HEK293 (cell line): ENCODE measurements at regions not wholly inside any gene's neighbourhood (a gene's known extent, or its start where the extent isn't known, plus 50 kb on each side); places are given as distances from the start of the nearest gene placed in this dataset.

Experiments used
- AEBP2 ChIP-seq: fragments of 450-650 bp; formaldehyde crosslinking; IDR thresholded peaks from 2 replicates; pipeline ENCODE4 v1.5.1; 2016; ENCODE audit warnings: missing biosample characterization, missing genetic modification characterization, borderline replicate concordance
- CTCF ChIP-seq: fragments of 450-650 bp; formaldehyde crosslinking; IDR thresholded peaks from 2 replicates; pipeline ENCODE4 v1.5.1; 2016; ENCODE audit warnings: missing biosample characterization, missing genetic modification characterization
- HOXC10 ChIP-seq: sonication (generic); formaldehyde crosslinking; IDR thresholded peaks from 2 replicates; pipeline ENCODE4 v1.8.1; 2023; ENCODE audit warnings: mild to moderate bottlenecking, missing genetic modification reagents
- KLF9 ChIP-seq: fragments of 450-650 bp; formaldehyde crosslinking; IDR thresholded peaks from 2 replicates; pipeline ENCODE4 v1.5.1; 2016; ENCODE audit warnings: missing biosample characterization, missing genetic modification characterization, low read depth
- PBX3 ChIP-seq: sonication (generic); formaldehyde crosslinking; IDR thresholded peaks from 2 replicates; pipeline ENCODE4 v1.8.1; 2022; ENCODE audit warnings: mild to moderate bottlenecking, moderate library complexity, missing genetic modification reagents
- PRDM4 ChIP-seq: fragments of 450-650 bp; formaldehyde crosslinking; IDR thresholded peaks from 2 replicates; pipeline ENCODE4 v1.5.1; 2017; ENCODE audit warnings: missing biosample characterization, missing genetic modification characterization
- REST ChIP-seq: fragments of 450-650 bp; formaldehyde crosslinking; IDR thresholded peaks from 2 replicates; pipeline ENCODE4 v1.5.1; 2016; ENCODE audit warnings: missing biosample characterization, missing genetic modification characterization
- ZNF175 ChIP-seq: fragments of 450-650 bp; formaldehyde crosslinking; IDR thresholded peaks from 2 replicates; pipeline ENCODE4 v1.5.1; 2016; ENCODE audit warnings: missing biosample characterization, missing genetic modification characterization
- ZNF239 ChIP-seq: fragments of 450-650 bp; formaldehyde crosslinking; IDR thresholded peaks from 2 replicates; pipeline ENCODE4 v1.5.1; 2016; ENCODE audit warnings: missing biosample characterization, missing genetic modification characterization

- TF ChIP-seq CTCF (tag by site-specific recombination) (no peak), ZNF175 (tag by site-specific recombination) (no peak), ZNF239 (no peak), AEBP2 (tag by site-specific recombination) (no peak), HOXC10 (CRISPR knock-in tag) (no peak), PBX3 (no peak), KLF9 (no peak), REST (tag by site-specific recombination) (no peak), PRDM4 (no peak)
Observed at GRCh38 chr2:185674232-185674631, 64.4 kb upstream of the FSIP2 start.
